GM10266 (cell line): ENCODE measurements at regions not wholly inside any gene's neighbourhood (a gene's known extent, or its start where the extent isn't known, plus 50 kb on each side); places are given as distances from the start of the nearest gene placed in this dataset.

Source experiments
- DNase-seq: peaks from one replicate; pipeline ENCODE4 v3.0.0; 2012; ENCODE audit errors: extremely low spot score
- CTCF ChIP-seq: IDR thresholded peaks from 2 replicates; pipeline ENCODE4 v1.5.1; 2012; ENCODE audit warnings: mild to moderate bottlenecking, low read depth; ENCODE audit not compliant: control insufficient read depth, insufficient read depth; ENCODE audit errors: missing control alignments

- no peak for TF ChIP-seq CTCF
Measured at GRCh38 chr1:187956975-187957374, 1128.2 kb downstream of the PLA2G4A start.

GRCh38 chr1:187958207-187958606 is 1129.5 kb downstream of the PLA2G4A start:
- DNase-seq = no peak
- TF ChIP-seq CTCF = no peak

More at GRCh38 chr1:187956975-187957374, 1128.2 kb downstream of the PLA2G4A start:
- DNase-seq = no peak

GRCh38 chr1:187959062-187959461 is 1130.3 kb downstream of the PLA2G4A start:
- no peak for TF ChIP-seq CTCF
- no peak for DNase-seq

GRCh38 chr1:187960125-187960638 is 1131.4 kb downstream of the PLA2G4A start:
- DNase-seq = no peak
- TF ChIP-seq CTCF = no peak

- no peak for TF ChIP-seq CTCF
- DNase-seq = no peak
Measured at GRCh38 chr1:187961895-187962294, 1133.1 kb downstream of the PLA2G4A start.

- no peak for TF ChIP-seq CTCF
- no peak for DNase-seq
Measured at GRCh38 chr1:187971851-187972250, 1143.1 kb downstream of the PLA2G4A start.

GRCh38 chr1:187977298-187977697 is 1148.5 kb downstream of the PLA2G4A start:
- no peak for TF ChIP-seq CTCF
- no peak for DNase-seq
